Medulla oblongata (tissue), 1 donor: ENCODE measurements at regions not wholly inside any gene's neighbourhood (a gene's known extent, or its start where the extent isn't known, plus 50 kb on each side); places are given as distances from the start of the nearest gene placed in this dataset.

Experiments
- DNase-seq: peaks from one replicate; pipeline ENCODE4 v3.0.0-alpha.2; 2015; ENCODE audit errors: extremely low spot score

- DNase-seq: no peak
Measured at GRCh38 chr11:32265911-32266310, 169.4 kb downstream of the WT1 start.

GRCh38 chr11:32266601-32267000 lies 168.7 kb downstream of the WT1 start:
- DNase-seq: no peak

GRCh38 chr11:32267679-32268187 lies 167.6 kb downstream of the WT1 start:
- no peak for DNase-seq

- no peak for DNase-seq
Measured at GRCh38 chr11:32273931-32274330, 161.4 kb downstream of the WT1 start.

GRCh38 chr11:32279672-32280071 lies 155.7 kb downstream of the WT1 start:
- no peak for DNase-seq

GRCh38 chr11:32280339-32280738 lies 155.0 kb downstream of the WT1 start:
- DNase-seq: no peak

GRCh38 chr11:32288276-32288675 lies 147.1 kb downstream of the WT1 start:
- DNase-seq: no peak

GRCh38 chr11:32289701-32290100 lies 145.6 kb downstream of the WT1 start:
- DNase-seq: no peak

GRCh38 chr11:32290783-32291182 lies 144.6 kb downstream of the WT1 start:
- DNase-seq: peak; percentile 64

GRCh38 chr11:32297611-32298011 lies 137.7 kb downstream of the WT1 start:
- peak; percentile 59 for DNase-seq

- no peak for DNase-seq
Measured at GRCh38 chr11:32302826-32303225, 132.5 kb downstream of the WT1 start.

- DNase-seq: no peak
Measured at GRCh38 chr11:32304521-32304920, 130.8 kb downstream of the WT1 start.

- no peak for DNase-seq
Measured at GRCh38 chr11:32305460-32305859, 129.9 kb downstream of the WT1 start.

- DNase-seq: no peak
Measured at GRCh38 chr11:32307471-32307870, 127.9 kb downstream of the WT1 start.

- no peak for DNase-seq
Measured at GRCh38 chr11:32307913-32308312, 127.4 kb downstream of the WT1 start.

GRCh38 chr11:32309530-32310213 lies 125.7 kb downstream of the WT1 start:
- no peak for DNase-seq

- no peak for DNase-seq
Measured at GRCh38 chr11:32310214-32310601, 125.1 kb downstream of the WT1 start.

GRCh38 chr11:32311346-32312065 lies 123.8 kb downstream of the WT1 start:
- DNase-seq: no peak

- DNase-seq: no peak
Measured at GRCh38 chr11:32312206-32312817, 123.0 kb downstream of the WT1 start.

- peak; percentile 12 for DNase-seq
Measured at GRCh38 chr11:32312865-32313403, 122.4 kb downstream of the WT1 start.

- DNase-seq: no peak
Measured at GRCh38 chr11:32313477-32313876, 121.9 kb downstream of the WT1 start.

- no peak for DNase-seq
Measured at GRCh38 chr11:32315121-32315520, 120.2 kb downstream of the WT1 start.

GRCh38 chr11:32316232-32316631 lies 119.1 kb downstream of the WT1 start:
- no peak for DNase-seq
